ENCODE measurements at regions not wholly inside any gene's neighbourhood (a gene's known extent, or its start where the extent isn't known, plus 50 kb on each side); places are given as distances from the start of the nearest gene placed in this dataset.

DNA sequence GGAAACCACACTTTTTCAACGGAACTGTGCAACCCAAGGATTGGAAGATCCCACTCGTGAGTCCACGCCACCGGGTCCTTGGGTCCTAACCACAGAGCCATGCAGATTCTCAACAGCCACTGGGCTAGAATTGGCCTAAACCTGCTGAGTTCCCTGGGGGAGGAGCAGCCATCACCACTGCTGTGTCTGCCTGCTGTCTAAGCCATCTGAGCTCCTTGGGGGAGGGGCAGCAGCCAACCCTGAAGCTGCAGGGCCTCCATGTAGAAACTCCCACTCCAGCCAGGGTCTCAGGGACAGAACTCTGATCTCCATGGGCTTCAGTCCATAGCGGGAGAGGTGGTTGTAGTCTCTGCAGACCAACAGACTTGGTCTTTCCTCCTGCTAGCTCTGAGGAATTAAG, 154.6 kb upstream of the VGLL2 start:
- H3K36me3 ChIP-seq (ENCODE audit: insufficient read depth, low read length), result no peaks in the 10 kb centered on the region
- no peaks in the 10 kb centered on the region for H3K4me1 ChIP-seq (ENCODE audit: insufficient read depth, low read length, poor library complexity, severe bottlenecking)
- no peaks in the 10 kb centered on the region for H3F3A ChIP-seq (ENCODE audit: low read depth)
- H3K27me3 ChIP-seq (ENCODE audit: insufficient read depth, low read length, poor library complexity, severe bottlenecking), result no peaks in the 10 kb centered on the region
- no peaks in the 10 kb centered on the region for H4K20me1 ChIP-seq (ENCODE audit: insufficient read depth, low read length, poor library complexity, severe bottlenecking)
- no peak for TF ChIP-seq EZH2phosphoT487 (IDR thresholded peaks at IDR 0.05; ENCODE audit: borderline replicate concordance)
- TF ChIP-seq, protein P1, sequence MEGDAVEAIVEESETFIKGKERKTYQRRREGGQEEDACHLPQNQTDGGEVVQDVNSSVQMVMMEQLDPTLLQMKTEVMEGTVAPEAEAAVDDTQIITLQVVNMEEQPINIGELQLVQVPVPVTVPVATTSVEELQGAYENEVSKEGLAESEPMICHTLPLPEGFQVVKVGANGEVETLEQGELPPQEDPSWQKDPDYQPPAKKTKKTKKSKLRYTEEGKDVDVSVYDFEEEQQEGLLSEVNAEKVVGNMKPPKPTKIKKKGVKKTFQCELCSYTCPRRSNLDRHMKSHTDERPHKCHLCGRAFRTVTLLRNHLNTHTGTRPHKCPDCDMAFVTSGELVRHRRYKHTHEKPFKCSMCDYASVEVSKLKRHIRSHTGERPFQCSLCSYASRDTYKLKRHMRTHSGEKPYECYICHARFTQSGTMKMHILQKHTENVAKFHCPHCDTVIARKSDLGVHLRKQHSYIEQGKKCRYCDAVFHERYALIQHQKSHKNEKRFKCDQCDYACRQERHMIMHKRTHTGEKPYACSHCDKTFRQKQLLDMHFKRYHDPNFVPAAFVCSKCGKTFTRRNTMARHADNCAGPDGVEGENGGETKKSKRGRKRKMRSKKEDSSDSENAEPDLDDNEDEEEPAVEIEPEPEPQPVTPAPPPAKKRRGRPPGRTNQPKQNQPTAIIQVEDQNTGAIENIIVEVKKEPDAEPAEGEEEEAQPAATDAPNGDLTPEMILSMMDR (conservative IDR thresholded peaks at IDR 0.05; ENCODE audit: low read length), result no peak
- no peaks in the 10 kb centered on the region for H3K79me2 ChIP-seq (ENCODE audit: insufficient read depth, low read length)
- no peak overlapping the region for H2AFZ ChIP-seq (ENCODE audit: low read length)
- no peak overlapping the region for H3K4me3 ChIP-seq (ENCODE audit: low read length, poor library complexity, severe bottlenecking)
- H3K9me2 ChIP-seq (replicated peaks; ENCODE audit: low read depth, low read length), result no peaks in the 10 kb centered on the region
- H3K9ac ChIP-seq (ENCODE audit: low read depth, low read length, poor library complexity, severe bottlenecking), result no peak overlapping the region
- H3K4me2 ChIP-seq (ENCODE audit: low read depth, low read length, poor library complexity, severe bottlenecking), result no peak overlapping the region
- no peaks in the 10 kb centered on the region for H3K9me3 ChIP-seq (ENCODE audit: insufficient read depth, low read depth, low read length)

DNA sequence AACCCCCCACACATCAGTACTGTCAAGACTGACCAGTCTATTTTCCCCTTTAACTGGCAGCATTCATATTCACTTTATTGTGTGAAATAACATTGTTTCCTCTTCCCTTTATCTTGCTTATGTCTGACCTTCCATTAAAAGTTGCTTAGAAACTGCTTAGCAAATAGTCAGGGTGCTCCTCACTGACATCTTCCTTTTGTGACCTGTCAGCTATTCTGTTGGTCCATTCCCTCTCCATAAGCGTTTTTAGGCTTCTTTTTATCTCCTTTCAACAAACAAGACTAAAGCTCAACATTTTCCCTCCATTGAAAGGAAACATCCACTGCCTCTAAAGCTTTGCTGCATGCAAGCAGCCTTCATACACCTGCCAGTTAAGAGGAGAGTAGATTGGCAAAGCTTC, 147.7 kb upstream of the VGLL2 start:
- Histone ChIP-seq H3F3A (ENCODE audit: low read depth) (no peaks in the 10 kb centered on the region), H2AFZ (ENCODE audit: low read length) (no peak overlapping the region), H3K27me3 (ENCODE audit: insufficient read depth, low read length, poor library complexity, severe bottlenecking) (no peaks in the 10 kb centered on the region), H3K9me2 (replicated peaks; ENCODE audit: low read depth, low read length) (no peaks in the 10 kb centered on the region), H3K9ac (ENCODE audit: low read depth, low read length, poor library complexity, severe bottlenecking) (no peak overlapping the region), H3K4me1 (ENCODE audit: insufficient read depth, low read length, poor library complexity, severe bottlenecking) (no peaks in the 10 kb centered on the region), H3K4me3 (ENCODE audit: low read length, poor library complexity, severe bottlenecking) (no peak overlapping the region), H3K36me3 (ENCODE audit: insufficient read depth, low read length) (no peaks in the 10 kb centered on the region), H3K79me2 (ENCODE audit: insufficient read depth, low read length) (no peaks in the 10 kb centered on the region), H3K4me2 (ENCODE audit: low read depth, low read length, poor library complexity, severe bottlenecking) (no peak overlapping the region), H3K9me3 (ENCODE audit: insufficient read depth, low read depth, low read length) (no peaks in the 10 kb centered on the region), H4K20me1 (ENCODE audit: insufficient read depth, low read length, poor library complexity, severe bottlenecking) (no peaks in the 10 kb centered on the region)
- TF ChIP-seq, protein P1 (conservative IDR thresholded peaks at IDR 0.05; ENCODE audit: low read length), result no peak
- no peak for TF ChIP-seq EZH2phosphoT487 (IDR thresholded peaks at IDR 0.05; ENCODE audit: borderline replicate concordance)

DNA sequence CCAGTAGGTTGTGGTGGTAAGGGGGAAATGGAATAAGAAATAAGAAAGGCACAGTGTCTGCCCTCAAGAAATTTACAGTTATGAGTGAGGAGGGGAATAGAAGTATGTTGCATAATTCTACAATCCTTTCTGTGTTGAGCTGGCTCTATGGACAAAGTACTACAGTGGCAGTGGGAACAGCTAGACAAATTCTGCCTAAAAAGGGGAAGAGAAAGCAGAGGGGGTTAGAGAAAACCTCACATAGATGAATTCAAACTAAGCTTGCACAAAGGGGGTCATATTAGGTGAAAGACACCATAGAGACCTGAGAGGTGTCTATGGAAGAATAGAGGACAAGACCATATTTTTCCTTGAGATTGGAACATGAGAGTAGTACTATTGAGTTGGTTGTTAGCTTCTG, 146.9 kb upstream of the VGLL2 start:
- H4K20me1 ChIP-seq (ENCODE audit: insufficient read depth, low read length, poor library complexity, severe bottlenecking), result no peaks in the 10 kb centered on the region
- no peaks in the 10 kb centered on the region for H3K36me3 ChIP-seq (ENCODE audit: insufficient read depth, low read length)
- no peak overlapping the region for H2AFZ ChIP-seq (ENCODE audit: low read length)
- no peak overlapping the region for H3K4me3 ChIP-seq (ENCODE audit: low read length, poor library complexity, severe bottlenecking)
- TF ChIP-seq, protein P1 (conservative IDR thresholded peaks at IDR 0.05; ENCODE audit: low read length), result no peak
- no peak for TF ChIP-seq EZH2phosphoT487 (IDR thresholded peaks at IDR 0.05; ENCODE audit: borderline replicate concordance)
- H3K9ac ChIP-seq (ENCODE audit: low read depth, low read length, poor library complexity, severe bottlenecking), result no peak overlapping the region
- no peaks in the 10 kb centered on the region for H3F3A ChIP-seq (ENCODE audit: low read depth)
- no peaks in the 10 kb centered on the region for H3K9me3 ChIP-seq (ENCODE audit: insufficient read depth, low read depth, low read length)
- H3K4me1 ChIP-seq (ENCODE audit: insufficient read depth, low read length, poor library complexity, severe bottlenecking), result no peaks in the 10 kb centered on the region
- H3K4me2 ChIP-seq (ENCODE audit: low read depth, low read length, poor library complexity, severe bottlenecking), result no peak overlapping the region
- no peaks in the 10 kb centered on the region for H3K27me3 ChIP-seq (ENCODE audit: insufficient read depth, low read length, poor library complexity, severe bottlenecking)
- no peaks in the 10 kb centered on the region for H3K9me2 ChIP-seq (replicated peaks; ENCODE audit: low read depth, low read length)
- no peaks in the 10 kb centered on the region for H3K79me2 ChIP-seq (ENCODE audit: insufficient read depth, low read length)
